Body of pancreas (tissue), 4 donors: ENCODE measurements at regions not wholly inside any gene's neighbourhood (a gene's known extent, or its start where the extent isn't known, plus 50 kb on each side); places are given as distances from the start of the nearest gene placed in this dataset.

Source experiments
- CTCF ChIP-seq, 7 experiments: fragments of 450-650 bp in 4 of 7; fragments of 200-600 bp in 3 of 7; sonication (generic) in 3 of 7; IDR thresholded peaks; one replicate each; pipeline ENCODE4 v1.5.1; 2016 to 2019; ENCODE audit warnings: antibody characterized with exemption in 7 of 7
- POLR2A ChIP-seq, 3 donors: fragments of 450-650 bp; IDR thresholded peaks; one replicate each; pipeline ENCODE4 v1.6.1; 2016; ENCODE audit warnings: antibody characterized with exemption in 3 of 3, mild to moderate bottlenecking in 2 of 3

GRCh38 chr1:101474039-101474665, 237.3 kb downstream of the S1PR1 start:
- TF ChIP-seq CTCF (IDR thresholded peaks at IDR 0.05) = no peak
- no peak for TF ChIP-seq POLR2A (IDR thresholded peaks at IDR 0.05)
